GM21717 (cell line): ENCODE measurements at regions not wholly inside any gene's neighbourhood (a gene's known extent, or its start where the extent isn't known, plus 50 kb on each side); places are given as distances from the start of the nearest gene placed in this dataset.

ENCODE experiments used
- ATAC-seq: cut with Tn5 transposase; IDR thresholded peaks from one replicate; pipeline ENCODE4 v1.9.1; 2021; ENCODE audit warnings: mild to moderate bottlenecking, moderate library complexity; ENCODE audit not compliant: unreplicated experiment

GRCh38 chr2:221640686-221641085, 68.6 kb upstream of the EPHA4 start:
- no peak for ATAC-seq

GRCh38 chr2:221637851-221638250, 65.7 kb upstream of the EPHA4 start:
- ATAC-seq, result no peak

- ATAC-seq, result no peak
Observed at GRCh38 chr2:221635949-221636348, 63.8 kb upstream of the EPHA4 start.

DNA sequence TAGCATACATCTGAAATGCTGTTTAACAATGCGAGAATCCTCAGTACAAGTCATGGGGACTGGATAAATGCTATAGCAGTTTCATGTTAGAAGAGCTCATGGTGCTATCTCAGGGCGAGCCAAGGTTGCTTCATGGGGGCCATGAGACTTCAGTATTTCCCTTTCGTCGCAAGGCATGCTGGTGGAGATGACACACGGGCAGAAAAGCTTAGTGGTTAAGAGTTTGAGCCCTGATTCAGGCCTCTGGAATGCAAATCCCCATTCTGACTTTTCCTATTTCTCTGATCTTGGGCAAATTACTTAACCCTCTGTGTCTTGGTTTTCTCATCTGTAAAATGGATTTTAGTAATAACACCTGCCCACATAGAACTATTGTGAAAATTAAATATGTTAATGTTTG, 57.4 kb upstream of the EPHA4 start:
- ATAC-seq, result no peak

DNA sequence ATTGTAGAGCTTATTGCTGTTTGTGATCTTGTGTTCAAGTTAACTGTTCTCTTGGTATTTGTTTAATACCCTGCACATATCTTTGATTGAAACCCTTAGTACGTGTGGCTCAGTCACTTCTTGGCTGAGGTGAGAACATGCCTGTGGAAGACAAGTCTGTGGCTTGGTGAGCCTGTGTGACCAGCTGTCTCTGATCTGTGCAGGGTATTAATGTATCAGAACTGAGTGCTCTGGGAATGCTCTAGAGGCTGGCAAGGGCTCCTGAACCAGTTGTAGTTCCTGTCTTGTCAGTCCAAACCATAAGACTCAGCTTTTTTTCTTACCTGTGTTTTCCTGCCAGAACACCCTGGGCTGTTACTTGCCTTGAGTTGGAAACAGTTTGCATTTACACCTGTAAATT, 52.4 kb upstream of the EPHA4 start:
- ATAC-seq, result no peak
